HG03439 (cell line): ENCODE measurements at regions not wholly inside any gene's neighbourhood (a gene's known extent, or its start where the extent isn't known, plus 50 kb on each side); places are given as distances from the start of the nearest gene placed in this dataset.
A peak's percentile ranks its signal among the peaks of the same experiment; 100 is the strongest.

Experiments used
- ATAC-seq: cut with Tn5 transposase; IDR thresholded peaks from one replicate; pipeline ENCODE4 v1.9.1; 2021; ENCODE audit warnings: mild to moderate bottlenecking, moderate library complexity; ENCODE audit not compliant: unreplicated experiment

- ATAC-seq, result peak; percentile 47
Measured at GRCh38 chr13:64075543-64076271, 2660.1 kb upstream of the PCDH20 start.

GRCh38 chr13:64074971-64075474 lies 2659.4 kb upstream of the PCDH20 start:
- no peak for ATAC-seq

DNA sequence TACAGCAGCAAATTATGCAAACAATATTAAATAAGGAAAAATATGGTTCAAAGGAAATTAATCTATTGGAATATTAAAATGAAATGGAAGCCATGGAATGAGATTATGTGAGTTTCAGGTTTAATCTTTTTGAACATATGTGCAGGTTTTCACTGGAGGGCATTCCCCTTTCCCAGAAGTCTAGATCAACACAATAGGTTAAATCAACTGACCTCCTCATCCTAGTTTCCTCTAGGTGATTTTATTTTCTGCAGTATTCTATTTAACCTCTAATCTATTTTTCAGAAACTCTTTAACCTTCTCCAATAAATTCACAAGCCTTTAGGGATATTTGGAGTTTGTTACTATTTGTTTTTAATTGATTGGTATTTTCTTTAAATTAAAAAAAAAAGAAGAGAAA lies 2657.6 kb upstream of the PCDH20 start:
- ATAC-seq, result no peak

GRCh38 chr13:64071352-64071751 lies 2655.7 kb upstream of the PCDH20 start:
- ATAC-seq, result no peak

DNA sequence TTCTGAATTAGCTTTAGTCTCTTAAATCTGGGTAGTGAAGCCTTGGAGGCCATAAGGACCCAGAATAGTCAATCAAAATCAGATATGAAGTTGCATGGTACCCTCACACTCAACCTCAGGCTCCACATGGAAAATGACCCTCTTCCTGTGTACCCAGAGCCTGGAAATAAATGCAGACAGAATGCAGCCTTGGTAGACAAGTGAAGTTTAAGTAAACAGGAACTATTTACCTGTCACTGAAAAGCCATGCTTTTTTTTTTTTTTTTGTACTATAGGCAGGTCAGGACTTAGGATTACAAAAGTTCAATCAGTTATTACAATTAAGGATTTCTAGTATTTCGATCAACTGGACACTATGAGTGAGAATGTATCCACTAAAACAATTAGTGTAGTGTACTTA lies 2654.2 kb upstream of the PCDH20 start:
- ATAC-seq, result no peak

DNA sequence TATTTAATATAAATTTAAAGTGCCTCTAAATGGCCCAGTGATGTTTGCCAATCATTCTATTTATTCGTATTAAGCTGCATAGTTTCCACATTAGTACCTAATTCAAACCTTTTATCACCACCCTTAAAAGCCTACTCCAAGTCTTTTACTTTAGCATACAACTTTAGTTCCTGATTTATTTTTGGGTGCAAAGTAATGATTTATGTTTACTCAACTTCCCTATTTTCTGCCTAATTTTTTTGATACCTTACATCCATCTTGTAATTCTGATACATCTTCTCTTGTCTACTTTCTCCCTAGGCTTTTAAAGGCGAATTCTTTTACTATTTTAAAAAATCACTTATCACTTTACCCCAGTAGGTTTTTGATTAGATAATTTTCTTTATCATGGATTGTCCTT lies 2651.1 kb upstream of the PCDH20 start:
- ATAC-seq, result no peak

DNA sequence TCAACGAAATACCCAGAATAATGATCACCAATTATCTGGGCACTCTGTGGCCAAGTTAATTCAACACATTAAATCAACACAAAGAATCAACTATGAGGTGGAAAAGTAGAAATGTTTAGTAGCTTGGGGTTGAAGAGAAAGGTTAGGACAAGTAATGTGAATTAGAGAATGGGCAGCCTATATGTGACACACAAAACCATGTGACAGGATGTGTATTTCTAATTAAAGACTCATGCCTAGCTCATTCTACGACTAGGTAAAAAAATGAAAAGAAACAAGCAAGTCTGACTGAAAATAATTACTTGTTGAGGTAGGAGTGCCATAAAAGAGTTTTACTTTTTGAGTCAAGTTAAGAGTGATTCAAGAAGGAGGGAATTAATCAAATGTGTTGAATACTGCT lies 2646.0 kb upstream of the PCDH20 start:
- no peak for ATAC-seq

DNA sequence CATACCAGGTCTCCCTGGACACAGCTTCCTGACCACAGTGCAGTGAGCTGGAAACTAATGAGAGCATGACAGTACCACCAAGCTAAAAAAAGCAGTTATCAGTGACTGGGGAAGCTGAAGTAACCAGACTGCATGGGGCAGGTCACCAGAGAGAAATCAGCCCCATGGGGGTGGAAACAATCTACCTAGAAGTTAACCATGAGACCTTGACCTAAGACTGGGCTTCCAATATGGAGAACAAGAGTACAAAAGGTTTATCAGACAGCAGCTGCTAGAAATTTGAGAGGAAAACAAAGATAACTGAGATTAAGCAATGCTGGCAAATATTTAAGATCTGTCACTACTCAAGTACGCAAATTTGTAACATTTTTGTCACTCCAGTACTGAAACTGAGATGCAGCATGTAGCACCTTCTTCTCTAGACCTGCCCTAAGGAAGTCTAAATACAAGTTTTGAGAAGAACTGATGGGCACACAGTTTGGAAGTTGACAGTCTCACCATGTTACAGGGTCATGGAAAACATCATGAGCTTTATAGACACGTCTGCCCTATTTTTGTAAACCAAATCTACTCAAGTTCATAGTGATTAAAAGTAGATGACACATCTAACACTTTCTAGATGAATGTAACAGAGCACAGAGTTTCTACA lies 2641.8 kb upstream of the PCDH20 start:
- ATAC-seq, result no peak

DNA sequence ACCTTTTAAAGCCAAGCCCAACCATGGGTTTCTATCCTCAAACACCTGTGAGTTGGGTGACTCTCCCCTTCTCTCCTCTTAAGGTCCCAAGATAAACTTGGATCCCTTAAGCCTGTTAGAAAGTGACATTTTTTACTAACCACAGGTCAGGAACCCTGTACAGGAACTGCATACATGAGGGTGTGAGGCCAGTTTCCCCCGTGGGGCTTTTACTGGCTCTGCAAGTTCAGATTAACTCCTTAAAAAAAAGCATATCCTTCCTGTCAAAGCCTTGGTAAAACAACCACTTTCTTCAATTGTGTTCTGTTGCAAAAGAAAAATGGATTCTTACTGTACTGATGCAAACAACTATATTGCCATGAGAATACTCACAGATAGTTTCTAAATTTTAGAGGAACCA lies 2638.7 kb upstream of the PCDH20 start:
- no peak for ATAC-seq

DNA sequence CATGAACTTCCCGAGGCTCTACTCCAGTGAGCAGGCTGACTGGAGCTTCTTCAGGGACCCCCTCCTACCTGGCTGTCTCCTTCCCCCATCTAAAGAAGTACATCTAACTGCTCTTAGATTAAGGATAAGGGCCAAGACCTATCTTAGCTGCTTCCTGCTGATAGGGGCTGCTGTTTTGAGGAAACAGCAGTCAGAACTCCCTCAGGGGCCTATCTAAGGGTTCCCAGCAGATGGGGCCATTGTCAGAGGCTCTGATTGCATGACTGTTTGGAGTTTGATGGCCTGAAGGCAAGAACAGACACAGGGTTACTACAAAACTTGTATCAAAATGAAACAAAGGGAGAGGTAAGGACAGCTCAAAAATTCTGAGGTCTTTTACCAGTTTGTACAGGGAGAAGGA lies 2636.9 kb upstream of the PCDH20 start:
- ATAC-seq, result no peak

DNA sequence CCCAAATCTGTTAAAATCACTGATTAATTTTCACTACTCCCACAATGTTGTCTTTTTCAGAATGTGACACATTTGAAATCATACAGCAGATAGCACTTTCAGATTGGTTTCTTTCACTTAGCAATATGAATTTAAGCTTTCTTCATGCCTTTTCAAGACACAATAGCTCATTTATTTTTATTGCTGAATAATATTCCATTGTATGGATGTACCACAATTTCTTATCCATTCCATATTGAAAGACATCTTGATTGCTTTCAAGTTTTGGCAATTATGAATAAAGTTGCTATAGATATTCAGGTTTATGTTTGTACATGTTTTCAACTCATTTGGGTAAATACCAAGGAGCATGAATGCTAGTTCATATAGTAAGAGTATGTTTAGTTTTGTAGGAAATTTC lies 2635.6 kb upstream of the PCDH20 start:
- ATAC-seq, result no peak

DNA sequence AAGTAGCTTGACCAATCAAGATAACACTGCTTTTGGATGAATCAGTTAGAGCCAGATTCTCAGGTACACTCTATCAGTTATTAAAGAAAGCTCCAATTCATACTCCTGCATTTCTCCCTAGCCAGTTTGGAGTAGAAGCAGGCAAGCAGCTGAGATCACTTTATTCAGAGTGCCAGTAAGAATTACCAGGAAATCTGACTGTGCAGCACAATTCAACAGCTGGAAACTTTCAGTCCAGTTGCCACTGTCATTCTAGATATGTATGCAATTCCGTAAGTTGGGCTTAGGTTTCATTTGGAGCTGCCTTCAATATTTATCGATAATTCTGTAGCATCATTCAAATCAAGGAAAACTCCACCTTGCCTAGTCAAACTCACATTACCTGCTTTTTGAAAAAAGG lies 2625.6 kb upstream of the PCDH20 start:
- ATAC-seq, result no peak

DNA sequence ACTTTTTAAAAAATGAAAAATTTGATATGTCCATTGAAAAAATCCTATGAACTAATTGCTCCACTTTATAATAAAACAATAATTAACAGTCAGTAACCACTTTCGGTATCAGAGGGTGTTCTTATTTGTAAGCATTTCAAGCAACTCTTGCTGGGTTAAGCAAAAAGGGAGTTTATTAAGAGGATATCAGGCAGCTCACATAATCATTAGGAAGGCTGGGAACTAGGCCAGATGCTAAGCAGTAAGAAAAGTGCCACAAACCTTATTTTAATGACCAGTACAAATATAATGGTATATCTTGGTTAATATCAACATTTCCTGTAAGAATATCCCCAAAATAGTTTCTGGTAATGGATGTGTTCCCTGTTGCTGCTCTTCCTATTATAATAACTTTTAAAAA lies 2618.3 kb upstream of the PCDH20 start:
- no peak for ATAC-seq

GRCh38 chr13:64029343-64030093 lies 2613.9 kb upstream of the PCDH20 start:
- ATAC-seq, result no peak

DNA sequence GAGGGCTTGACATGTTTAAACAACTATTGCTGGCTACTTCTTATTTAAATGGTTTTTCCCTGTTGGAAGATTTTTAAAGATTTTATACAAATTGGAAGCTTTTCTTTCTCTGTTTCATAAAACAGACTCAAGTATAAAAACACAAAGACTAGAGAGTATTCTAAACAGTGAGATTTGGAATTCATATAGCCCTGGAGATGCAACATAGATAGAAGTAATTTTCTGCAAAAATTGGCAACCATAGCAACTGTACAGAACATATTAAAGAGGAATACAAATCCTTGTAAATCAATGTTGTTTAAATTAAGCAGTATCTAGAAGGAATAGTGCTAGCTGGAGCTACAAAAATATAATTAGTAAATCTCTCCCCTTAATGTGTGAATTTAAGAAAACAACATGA lies 2612.9 kb upstream of the PCDH20 start:
- ATAC-seq, result no peak

GRCh38 chr13:64020126-64020525 lies 2604.5 kb upstream of the PCDH20 start:
- ATAC-seq, result no peak

DNA sequence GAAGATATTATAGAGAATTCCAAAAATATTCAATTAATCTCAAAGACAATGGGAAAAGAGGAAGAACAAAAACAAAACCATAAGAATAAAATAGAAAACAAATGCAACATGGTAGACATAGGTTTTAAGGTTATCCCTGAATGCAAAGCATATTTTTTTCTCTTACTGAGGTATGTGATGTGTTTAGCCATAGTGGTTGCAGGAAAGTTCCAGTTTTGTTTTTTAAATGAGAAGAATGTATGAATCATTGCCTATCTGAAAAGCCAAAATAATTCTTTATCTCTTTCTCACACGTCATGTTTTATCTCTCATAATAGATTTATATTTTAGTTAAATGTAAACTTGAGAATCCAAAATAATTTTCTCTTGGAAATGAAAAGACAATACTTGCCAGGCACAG lies 2591.7 kb upstream of the PCDH20 start:
- no peak for ATAC-seq

- ATAC-seq, result no peak
Measured at GRCh38 chr13:64000321-64000720, 2584.7 kb upstream of the PCDH20 start.

DNA sequence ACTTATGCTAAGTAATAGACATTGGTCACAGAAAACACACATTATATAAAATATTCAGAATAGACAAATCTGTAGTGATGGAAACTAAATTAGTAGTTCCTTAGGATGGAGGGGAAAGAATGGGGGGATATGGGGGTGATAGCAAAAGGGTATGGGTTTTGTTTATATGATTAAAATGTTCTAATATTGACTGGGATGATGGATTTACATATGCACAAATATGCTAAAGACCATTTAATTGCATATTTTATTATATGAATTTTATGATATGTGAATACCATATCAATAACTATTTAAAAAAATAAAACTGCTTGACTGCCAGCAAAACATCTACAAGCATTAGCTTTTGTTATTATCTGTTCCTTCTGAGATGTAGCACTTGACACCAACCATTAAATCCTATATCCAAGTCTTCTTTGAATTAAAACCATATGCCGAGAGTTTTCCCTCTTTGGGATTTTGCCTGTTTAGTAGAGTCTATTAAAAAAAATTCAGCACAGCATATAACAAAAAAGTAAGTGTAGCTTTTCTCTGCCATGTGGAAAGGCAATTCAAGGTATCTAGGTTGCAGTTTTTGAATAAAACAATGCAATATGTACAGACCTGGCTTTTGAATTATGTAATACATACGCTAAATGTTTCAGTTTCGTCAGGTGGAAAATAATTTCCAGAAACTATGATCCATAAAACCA lies 2584.1 kb upstream of the PCDH20 start:
- ATAC-seq, result no peak

DNA sequence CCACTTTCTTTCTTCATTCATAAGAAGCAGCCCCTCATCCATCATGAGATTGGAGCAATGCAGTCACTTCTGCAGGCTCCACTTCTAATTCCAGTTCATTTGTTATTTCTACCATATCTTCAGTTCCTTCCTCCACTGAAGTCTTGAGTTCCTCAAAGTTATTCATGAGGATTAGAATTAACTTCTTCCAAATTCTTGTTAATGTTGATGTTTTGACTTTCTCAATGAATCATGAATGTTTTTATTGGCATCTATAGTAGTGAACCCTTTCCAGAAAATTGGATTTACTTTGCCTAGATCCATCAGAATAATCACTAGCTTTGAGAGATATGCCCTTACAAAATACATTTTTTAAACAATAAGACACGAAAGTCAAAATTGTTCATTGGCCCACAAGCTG lies 2567.7 kb upstream of the PCDH20 start:
- no peak for ATAC-seq

DNA sequence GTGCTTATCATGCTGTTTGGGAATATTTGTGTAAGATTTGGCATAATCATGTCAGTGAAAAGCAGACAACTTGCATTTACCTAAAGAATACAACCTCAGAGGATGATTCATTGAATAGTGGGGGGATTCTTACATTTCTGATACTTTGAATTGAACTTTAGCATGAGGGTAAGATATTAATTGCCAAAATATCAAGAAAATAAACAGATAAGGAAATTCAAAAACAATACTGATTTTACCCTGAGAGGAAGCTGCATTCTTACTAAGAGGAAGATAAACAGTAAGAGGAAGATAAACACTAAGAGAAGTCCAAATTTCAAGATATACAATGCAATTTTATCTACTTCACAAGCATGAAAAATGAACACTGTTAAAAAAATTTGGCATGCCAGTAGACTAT lies 2564.3 kb upstream of the PCDH20 start:
- ATAC-seq, result no peak
